ENCODE measurements at regions not wholly inside any gene's neighbourhood (a gene's known extent, or its start where the extent isn't known, plus 50 kb on each side); places are given as distances from the start of the nearest gene placed in this dataset.
"Not testable (repeated sequence)": the region's sequence is repeated elsewhere in the genome, so short reads cannot be mapped to it uniquely, and the experiment has no call there.

DNA sequence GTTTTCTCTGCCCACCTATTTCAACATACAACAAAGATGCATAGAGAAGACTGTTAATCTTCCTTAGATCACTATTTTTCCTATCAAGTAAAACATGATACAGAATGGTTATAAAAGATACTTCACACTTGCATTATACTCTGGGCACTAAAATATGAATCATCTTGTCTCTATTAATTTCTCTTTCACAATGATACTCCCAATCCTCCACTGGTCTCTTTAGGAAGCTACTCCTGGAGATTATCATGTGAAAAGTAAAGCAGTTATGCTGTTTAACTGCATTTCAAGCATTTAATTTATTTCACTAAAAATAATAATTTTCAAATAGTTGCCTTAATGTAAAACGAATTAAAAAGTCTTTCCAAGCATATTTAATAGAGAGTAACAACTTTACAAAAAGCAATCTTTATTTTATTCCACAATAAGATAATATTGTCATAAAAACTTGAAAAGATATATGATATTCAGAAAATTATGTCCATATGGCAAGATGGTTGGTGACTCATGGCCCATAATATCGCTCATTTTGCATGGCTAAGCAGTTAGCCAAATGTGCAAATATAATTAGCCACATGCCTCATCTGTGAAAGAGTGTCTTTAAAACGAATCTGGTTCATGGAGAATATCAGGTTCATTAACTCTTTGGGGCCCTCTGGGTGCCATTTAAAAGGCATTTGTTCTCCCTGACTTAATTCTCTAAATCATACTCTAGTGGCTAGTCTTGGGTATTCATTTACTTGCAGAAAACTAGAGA, 1569.0 kb upstream of the B3GALT2 start:
- DNase-seq = no peak

DNA sequence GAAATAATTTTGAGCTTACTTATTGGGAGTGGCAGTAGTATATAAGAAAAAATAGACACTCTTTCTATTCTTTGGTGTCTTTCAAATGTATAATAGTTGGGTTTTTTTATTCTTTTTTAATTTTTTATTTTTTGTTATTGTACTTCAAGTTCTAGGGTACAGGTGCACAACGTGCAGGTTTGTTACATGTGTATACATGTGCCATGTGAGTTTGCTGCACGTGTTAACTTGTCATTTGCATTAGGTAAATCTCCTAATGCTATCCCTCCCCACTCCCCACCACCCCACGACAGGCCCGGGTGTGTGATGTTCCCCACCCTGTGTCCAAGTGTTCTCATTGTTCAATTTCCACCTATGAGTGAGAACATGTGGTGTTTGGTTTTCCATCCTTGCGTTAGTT, 1552.4 kb upstream of the B3GALT2 start:
- not testable (repeated sequence) for DNase-seq

DNA sequence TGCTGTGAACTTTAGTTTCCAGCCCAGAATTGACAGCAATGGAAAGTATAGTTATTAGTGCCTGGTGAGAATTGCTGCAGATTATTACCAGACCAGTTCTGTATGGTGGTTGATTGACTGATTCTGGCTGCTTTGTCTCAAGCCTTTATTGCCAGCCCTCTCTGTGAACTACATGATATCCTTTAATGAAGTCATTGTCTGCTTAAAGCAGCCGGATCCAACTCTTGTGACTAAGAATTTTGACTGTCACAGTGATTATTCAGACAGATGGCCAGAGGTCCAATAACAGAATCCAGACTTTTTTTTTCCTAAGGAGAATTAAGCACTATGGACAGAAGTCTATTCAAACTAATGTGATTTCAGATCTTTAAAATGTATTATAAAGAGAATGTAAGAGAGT, 1548.6 kb upstream of the B3GALT2 start:
- no peak for DNase-seq

DNA sequence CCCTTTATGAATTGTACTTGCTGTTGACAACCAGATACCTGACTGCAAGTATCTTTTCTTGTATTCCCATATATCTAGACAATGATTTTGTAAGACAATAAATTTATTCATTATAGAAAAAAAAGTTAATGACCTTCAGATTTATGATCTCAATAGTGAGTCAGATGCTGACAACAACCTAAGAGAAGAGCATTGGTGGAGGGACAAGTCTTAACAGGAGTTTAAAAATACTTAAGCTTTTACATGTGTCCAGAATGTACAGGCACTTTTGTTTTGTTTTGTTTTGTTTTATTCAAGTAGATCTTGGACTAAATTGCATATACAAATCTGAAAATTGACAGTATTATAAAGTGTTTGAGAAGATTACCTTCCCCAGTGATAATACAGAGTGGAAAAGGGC, 1544.6 kb upstream of the B3GALT2 start:
- DNase-seq = no peak

DNA sequence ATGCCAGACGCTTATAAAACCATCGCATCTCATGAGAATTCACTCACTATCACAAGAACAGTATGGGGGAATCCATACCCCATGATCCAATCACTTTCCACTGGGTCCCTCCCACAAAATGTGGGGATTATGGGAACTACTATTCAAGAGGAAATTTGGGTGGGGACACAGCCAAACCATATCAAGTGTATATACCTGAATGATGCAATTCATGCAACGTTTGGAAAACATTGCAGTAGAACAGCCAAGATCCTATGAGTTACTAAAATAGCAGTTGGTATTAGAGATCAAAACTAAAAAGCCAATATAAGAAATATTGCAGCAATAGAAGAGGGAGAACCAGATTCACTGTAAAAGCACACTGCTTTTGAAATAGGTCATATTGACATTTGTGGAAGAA, 1543.9 kb upstream of the B3GALT2 start:
- DNase-seq = no peak

DNA sequence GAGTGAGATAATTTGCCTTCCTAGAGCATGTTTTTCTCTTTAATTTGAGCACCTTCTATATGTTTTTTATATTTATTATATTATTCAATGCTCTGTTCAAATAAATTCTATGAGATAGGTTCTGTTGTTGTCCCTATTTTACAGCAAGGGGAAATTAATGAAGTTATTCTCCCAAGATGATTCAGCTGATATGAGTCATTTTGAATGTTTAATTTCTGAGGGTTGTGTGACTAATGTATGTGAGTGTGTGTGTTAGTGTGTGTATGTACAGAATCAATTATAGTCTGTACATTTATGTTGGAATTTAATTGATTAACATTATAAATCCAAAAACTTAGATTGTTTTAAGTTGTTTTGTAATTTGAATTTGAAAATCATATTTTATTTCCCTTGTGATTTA, 1536.7 kb upstream of the B3GALT2 start:
- no peak for DNase-seq

DNA sequence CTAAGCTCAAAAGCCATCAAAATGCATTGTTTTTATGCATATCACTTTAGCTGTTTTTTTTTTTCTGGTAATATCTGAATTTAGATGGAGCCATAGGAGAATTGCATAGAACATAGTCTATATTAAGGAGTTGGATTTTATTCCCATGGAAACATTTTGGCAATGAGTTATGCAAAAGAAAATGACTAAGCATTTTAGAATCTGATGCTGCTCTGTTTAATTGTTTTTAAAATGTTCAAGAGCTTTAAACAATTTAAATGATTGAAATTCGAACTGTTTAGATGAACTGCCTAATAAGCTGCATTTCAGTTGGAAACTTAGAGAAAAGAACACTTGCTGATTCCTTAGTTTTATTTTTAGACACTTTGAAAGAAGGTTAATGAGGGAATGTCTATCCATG, 1531.5 kb upstream of the B3GALT2 start:
- no peak for DNase-seq

DNA sequence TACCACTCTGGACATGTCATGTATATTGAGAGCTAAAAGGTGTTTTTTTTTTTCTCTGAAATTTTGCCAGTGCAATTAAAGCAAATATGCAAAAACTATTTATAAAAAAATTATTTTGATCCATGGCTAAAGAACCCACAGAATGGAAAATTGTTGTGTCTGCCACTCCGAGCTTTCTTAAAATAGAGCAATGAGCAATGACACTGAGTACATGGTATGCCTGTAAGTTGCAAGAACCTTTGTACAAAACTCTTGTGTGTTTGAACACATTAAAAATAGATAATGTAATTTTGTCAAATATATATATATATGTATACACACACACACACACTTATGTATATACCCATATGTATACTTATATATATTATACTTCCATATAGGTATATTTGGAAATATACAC, 1530.9 kb upstream of the B3GALT2 start:
- DNase-seq = no peak

DNA sequence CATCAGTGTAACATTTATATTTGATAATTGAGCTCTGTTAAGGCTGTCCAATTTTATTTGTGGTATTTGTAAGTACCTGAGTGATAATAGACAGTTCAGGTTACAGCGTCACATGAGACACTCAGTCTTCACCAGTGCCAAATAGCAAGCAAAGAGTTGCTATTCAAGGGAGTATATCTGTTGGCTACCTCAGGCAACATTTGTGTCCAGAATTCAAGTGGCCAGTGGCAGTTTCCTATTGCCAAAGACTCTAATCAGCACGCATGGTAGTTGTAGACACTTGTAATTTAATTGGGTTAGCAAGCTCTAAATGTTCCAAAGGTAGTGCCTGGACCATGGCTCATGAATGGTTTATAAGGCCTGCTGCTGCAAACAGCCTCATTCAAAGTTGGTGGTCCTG, 1524.3 kb upstream of the B3GALT2 start:
- DNase-seq = no peak

DNA sequence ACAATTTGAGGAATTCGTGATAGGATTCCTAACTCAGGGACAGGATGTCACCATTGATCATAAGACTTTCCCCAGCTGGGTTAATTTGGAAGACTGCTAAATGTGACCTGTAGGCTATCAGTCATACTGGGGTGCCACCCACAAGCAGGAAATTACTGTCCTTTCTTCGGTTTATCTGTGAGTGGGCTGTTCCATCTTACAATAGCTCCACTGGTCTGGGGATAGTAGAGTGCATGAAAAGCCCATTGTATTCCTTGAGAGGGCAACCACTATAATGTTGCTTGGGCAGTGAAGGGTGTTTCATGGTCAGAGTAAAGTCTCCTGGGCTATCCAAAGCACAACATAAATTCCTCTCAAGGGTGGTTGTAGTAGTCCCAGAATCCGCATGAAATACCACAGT, 1523.0 kb upstream of the B3GALT2 start:
- no peak for DNase-seq

DNA sequence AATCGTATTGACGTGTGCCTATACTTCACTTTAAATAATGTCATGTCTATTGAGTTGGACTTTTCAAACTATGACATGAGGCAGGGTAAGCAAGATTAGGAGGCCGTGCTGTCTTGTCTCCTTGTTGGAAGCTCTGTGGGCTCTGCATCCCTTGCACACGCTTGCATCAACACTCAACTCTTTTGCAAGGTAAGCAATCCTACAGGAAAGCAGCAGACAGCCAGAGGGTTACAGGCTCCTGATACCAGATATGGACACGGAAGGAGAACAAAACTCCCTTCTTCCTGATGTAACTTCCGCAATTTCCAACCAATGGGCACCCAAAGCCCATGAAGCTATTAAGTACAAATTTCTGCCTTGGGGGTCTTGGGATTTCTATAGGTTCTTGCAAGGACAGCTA, 1520.7 kb upstream of the B3GALT2 start:
- no peak for DNase-seq

DNA sequence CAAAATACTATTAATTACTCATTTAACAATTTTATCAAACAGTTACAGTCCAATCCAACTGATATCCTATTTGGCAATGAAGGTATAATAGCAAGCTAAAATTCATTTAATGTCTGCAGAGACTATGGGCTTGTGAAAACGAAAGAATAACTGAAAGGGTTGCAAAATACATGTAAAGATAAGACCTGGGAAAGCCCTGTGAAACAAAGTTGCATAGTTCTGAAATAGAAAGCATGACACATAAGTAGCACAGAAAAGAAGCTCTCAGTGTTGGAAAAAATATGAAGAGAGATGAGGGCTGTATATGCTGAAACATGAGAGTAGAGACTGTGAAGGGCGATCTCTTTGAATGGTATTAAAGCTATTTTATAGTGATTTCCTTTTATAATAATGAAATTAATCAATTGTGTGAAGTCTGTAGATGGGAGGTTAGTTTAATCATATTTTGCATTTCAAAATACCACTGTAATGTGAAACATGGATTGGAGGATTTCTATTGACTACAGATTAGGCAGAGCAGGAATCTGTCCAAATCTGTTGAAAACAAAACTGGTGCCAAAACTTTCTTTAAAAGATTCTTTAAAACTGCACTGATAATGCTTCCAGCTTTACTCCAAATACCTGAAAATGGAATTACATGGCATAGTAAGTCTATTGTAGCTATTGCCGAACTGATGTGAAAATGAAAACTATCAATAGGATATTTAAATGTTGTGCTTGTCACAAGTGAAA, 1518.9 kb upstream of the B3GALT2 start:
- DNase-seq = no peak

DNA sequence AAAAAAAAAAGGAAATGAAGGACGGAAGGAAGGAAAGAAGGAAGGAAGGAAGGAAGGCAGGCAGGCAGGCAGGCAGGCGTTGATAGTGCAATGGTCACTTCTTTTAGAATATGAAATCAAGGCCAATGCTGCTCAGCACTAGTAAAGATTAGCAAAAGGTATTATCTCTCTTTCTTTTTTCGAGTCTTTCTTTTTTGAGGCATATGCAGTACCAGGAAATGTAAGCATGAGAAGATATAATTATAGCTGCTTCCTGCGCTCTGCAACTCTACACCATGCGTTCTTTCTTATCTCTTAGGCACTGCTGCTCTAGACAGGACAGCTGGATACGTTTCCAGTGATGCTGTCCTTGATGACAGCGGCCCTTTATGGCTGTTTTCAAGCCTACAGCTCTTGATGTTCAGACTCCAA, 1512.5 kb upstream of the B3GALT2 start:
- no peak for DNase-seq

DNA sequence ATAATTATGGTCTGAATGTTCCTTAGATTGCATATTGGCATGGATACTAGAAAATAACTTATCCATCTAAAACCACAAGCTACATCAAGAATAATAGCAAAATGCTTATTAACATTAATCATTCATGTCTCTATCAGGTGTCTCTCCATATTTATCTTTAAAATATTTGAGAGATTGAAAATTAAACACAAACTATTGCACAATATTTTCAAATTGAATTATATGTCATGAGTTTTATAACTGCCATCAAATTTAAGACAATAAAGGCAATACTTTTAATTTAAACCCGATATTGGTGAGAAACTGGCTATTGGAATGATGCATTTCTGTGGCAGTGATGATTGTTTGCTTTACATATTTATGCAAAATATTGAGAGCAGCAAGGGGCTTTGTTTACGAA, 1506.8 kb upstream of the B3GALT2 start:
- DNase-seq = no peak

DNA sequence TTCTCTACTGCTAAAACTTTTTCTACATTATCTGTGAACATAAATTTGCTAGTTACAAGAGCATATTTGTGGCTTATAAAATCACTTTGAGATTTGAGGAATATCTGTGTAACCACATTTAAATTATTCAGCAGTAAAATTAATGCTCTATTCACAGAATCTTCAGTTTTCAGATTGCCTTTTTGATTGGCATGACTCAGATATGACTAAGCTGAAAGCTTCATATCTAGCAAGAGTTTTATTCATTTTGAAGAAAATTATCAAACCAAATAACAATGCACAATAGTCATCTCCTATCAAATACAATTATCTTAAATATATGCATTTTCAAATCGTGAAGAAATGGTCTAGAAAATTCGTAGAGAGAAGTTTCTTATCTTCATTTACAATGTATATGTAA, 1498.2 kb upstream of the B3GALT2 start:
- no peak for DNase-seq

DNA sequence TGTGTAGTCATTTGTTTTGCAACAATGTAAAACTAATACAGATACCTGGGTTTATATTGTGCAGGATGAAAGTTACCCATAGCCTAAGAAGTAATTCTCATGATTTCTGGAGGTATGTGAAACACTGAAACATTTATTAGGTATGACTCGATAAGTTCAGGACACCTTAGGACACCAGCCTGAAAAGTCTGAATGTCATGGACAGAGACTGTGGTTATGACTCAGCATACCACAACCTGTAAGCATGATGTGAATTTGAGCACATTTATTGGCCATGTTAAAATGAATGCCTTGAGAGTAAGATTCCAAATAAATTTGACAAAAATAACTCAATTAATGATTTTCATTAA, 1471.7 kb upstream of the B3GALT2 start:
- peak; percentile 21 for DNase-seq

DNA sequence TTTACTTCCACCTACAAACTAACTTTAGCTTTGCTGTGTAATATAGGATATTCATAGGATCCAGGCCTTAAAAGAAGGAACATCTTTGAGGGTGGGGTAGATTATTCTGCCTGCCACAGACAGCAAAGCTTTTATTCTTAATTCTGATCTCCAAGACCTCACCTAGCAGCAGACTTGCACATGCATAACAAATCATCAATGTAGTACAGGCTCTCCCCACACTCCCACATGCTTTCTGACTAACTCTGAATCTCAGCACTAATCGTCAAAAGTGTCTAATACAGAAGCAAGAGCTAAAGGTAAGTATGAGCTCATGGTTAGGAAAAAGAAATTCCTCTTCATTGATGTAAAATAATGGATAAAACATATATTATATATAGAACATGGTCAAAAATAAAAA, 1468.5 kb upstream of the B3GALT2 start:
- peak; percentile 7 for DNase-seq

DNA sequence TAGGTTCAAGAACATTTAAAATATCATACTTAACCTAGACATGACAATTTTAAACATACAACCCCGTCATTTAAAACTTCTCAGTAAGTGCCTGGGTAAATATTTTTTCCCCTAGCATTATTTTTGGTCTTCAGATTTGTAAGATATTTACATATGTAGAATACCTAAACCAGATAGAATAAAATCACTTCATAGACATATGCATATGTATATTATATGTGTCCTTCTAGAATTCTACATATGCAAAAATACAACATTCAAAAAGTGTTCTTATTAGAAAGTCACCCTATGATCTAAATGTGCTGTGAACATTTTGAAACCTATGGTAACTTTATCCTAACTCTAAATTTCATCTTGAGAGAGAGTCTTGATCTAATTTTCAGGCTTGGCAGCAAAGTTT, 1467.0 kb upstream of the B3GALT2 start:
- no peak for DNase-seq

DNA sequence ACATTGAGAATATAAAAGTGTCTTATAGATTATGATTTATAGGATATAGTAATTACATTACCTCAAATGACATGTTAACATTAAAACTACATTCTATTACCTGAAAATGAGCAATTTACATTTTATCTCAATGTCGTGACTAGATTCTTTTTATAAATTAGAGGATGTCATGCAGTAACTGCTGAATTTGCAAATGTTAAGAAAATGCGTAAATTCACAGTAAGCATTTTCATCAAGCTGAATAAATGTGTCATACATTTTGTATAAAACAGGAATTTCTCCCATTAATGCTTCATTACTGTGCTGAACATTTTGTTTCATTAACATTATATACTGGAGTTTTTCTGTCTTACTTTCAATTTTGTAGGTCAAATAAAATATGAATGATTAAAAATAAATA, 1460.7 kb upstream of the B3GALT2 start:
- no peak for DNase-seq

DNA sequence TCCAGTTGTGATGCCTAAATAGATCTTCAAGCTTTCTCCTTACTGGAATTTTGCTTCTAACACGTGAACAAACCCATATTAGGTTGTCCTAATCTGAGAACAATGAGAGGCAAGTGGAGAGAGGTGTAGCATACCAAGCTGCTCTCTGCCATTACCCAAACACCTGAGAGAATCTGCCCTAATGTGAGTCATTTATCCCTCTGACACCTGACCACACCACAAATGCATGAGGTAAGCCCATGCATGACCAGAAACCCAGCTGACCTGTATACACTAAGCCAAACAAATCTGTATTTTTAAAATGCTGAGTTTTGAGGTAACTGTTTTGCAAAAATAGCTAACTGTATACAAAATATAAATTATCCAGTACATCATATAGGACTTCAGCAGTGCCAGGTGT, 1458.1 kb upstream of the B3GALT2 start:
- DNase-seq = no peak

DNA sequence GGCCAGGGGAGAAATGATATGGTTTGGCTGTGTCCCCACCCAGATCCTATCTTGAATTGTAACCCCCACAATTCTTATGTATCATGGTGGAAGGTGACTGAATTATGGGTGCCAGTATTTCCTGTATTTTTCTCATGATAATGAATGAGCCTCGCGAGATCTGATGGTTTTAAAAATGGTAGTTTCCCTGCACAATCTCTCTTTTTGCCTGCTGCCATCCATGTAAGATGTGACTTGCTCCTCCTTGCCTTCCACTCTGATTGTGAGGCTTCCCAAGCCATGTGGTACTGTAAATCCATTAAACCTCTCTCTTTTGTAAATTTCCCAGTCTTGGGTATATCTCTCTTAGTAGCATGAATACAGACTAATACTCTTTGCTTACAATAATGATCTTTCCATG, 1453.9 kb upstream of the B3GALT2 start:
- DNase-seq = no peak

DNA sequence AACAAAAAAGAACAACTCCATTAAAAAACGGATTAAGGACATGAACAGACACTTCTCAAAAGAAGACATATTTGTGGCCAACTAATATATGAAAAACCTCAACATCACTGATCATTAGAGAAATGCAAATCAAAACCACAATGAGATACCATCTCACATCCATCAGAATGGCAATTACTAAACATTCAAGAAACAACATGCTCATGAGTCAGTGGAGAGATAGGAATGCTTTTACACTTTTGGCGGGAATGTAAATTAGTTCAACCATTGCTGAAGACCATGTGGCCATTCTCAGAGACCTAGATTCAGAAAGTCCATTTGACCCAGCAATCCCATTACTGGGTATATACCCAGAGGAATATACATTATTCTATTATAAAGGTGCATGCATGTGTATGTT, 1442.6 kb upstream of the B3GALT2 start:
- no peak for DNase-seq

DNA sequence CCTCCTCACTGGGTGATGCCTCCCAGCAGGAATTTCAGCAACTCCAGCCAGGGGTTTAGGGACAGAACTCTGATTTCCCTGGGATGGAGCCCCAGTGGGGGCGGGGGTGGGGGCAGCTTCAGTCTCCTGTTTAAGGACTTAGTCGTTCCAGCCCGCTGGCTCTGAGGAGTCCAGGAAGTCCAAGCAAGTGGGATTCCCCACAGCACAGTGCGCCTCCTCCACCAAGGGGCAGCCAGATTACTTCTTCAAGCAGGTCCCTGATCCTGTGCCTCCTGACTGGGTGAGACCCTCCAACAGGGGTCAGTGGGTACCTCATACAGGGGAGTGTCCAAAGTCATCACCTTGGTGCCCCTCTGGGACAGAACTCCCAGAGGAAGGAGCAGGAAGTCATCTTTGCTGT, 1438.4 kb upstream of the B3GALT2 start:
- DNase-seq = no peak

DNA sequence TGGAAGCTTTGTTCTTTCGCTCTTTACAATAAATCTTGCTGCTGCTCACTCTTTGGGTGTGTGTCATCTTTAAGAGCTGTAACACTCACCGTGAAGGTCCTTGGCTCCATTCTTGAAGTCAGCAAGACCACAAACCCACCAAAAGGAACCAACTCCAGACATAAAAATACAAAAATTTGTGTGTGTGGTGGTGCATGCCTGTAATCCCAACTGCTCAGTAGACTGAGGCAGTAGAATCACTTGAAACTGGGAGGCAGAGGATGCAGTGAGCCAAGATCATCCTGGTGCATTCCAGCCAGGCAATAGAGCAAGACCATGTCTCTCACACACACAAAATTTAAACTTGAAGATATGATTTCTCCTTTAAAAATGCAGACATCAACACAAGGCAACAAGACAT, 1431.7 kb upstream of the B3GALT2 start:
- peak; percentile 31 for DNase-seq

DNA sequence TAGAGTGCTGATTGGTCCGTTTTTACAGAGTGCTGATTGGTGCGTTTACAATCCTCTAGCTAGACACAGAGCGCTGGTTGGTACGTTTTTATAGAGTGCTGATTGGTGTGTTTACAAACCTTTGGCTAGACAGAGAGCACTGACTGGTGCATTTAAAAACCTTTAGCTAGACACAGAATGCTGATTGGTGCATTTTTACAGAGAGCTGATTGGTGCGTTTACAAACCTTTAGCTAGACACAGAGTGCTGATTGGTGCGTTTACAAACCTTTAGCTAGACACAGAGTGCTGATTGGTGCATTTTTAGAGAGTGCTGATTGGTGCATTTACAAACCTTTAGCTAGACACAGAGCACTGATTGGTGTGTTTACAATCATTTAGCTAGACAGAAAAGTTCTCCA, 1430.9 kb upstream of the B3GALT2 start:
- not testable (repeated sequence) for DNase-seq
